ENCODE measurements at regions not wholly inside any gene's neighbourhood (a gene's known extent, or its start where the extent isn't known, plus 50 kb on each side); places are given as distances from the start of the nearest gene placed in this dataset.

GRCh38 chr10:6319119-6319518, 116.4 kb downstream of the PFKFB3 start:
- intact Hi-C loops (cut with micrococcal nuclease; ENCODE audit: unreplicated experiment), result no loop called here

GRCh38 chr10:6320320-6321010, 117.7 kb downstream of the PFKFB3 start:
- Histone ChIP-seq H3K27ac (ENCODE audit: low read depth, low read length, poor library complexity, severe bottlenecking) (peak overlapping the region; percentile 97), H3K4me2 (ENCODE audit: low read length) (peak overlapping the region; percentile 71), H3K9me3 (ENCODE audit: low read length) (peaks cover 5% of the 10 kb centered on the region; the same call in 1 of the 2 replicates), H3K36me3 (ENCODE audit: insufficient read depth, low read length) (0 out of 2 replicates have a peak, but pooled peaks cover 4% of the 10 kb centered on the region), H3K4me3 (ENCODE audit: low read depth, low read length, poor library complexity, severe bottlenecking) (peak overlapping the region; percentile 24), H3K79me2 (ENCODE audit: insufficient read depth, low read depth, low read length) (no peaks in the 10 kb centered on the region), H3K9me2 (ENCODE audit: insufficient read depth, low read length) (no peaks in the 10 kb centered on the region), H3K4me1 (ENCODE audit: insufficient read depth, low read length, poor library complexity, severe bottlenecking) (peaks cover 79% of the 10 kb centered on the region), H4K20me1 (ENCODE audit: insufficient read depth, low read length) (no peaks in the 10 kb centered on the region), H2AFZ (ENCODE audit: low read length) (peak overlapping the region; percentile 38; the same call in 1 of the 2 replicates)
- POLR2A ChIA-PET, result interaction anchor here (0.7 to 5.3 kb wide), 14 partner anchors 9 to 81 kb away, joined by 3 to 83 read pairs (median 5); no protein-coding TSS in a partner anchor
- peak; percentile 96 for DNase-seq (ENCODE audit: low spot score)
- TF ChIP-seq EZH2phosphoT487 (IDR thresholded peaks at IDR 0.05; ENCODE audit: borderline replicate concordance, low read depth, low read length) (no peak), CTCF (conservative IDR thresholded peaks at IDR 0.05; ENCODE audit: low read length) (no peak)
- CTCF ChIA-PET (ENCODE audit: unreplicated experiment), result interaction anchor here (0.6 to 1.6 kb wide), 5 partner anchors 9 to 113 kb away, joined by 3 to 5 read pairs (median 3); no protein-coding TSS in a partner anchor
- intact Hi-C loops (cut with micrococcal nuclease; ENCODE audit: unreplicated experiment), result loop anchor here (1.0 kb wide), 3 partner anchors 20 to 118 kb away; partner anchors contain the start of gene PFKFB3
- no TSS peak for BruUV-seq (replicated peaks)

More at GRCh38 chr10:6319119-6319518, 116.4 kb downstream of the PFKFB3 start:
- H3K9me3 ChIP-seq (ENCODE audit: low read length), result peaks cover 5% of the 10 kb centered on the region; the same call in 1 of the 2 replicates
- H3K4me3 ChIP-seq (ENCODE audit: low read depth, low read length, poor library complexity, severe bottlenecking), result no peak overlapping the region
- no peak overlapping the region for H3K4me2 ChIP-seq (ENCODE audit: low read length)
- H3K36me3 ChIP-seq (ENCODE audit: insufficient read depth, low read length), result 0 out of 2 replicates have a peak, but pooled peaks cover 4% of the 10 kb centered on the region
- BruUV-seq (replicated peaks), result no TSS peak
- H3K9me2 ChIP-seq (ENCODE audit: insufficient read depth, low read length), result no peaks in the 10 kb centered on the region
- POLR2A ChIA-PET, result interaction anchor here (0.6 to 5.3 kb wide), 3 partner anchors 8 to 30 kb away, joined by 3 to 83 read pairs (median 16); no protein-coding TSS in a partner anchor
- CTCF ChIA-PET (ENCODE audit: unreplicated experiment), result no interaction called here
- no peaks in the 10 kb centered on the region for H3K79me2 ChIP-seq (ENCODE audit: insufficient read depth, low read depth, low read length)
- TF ChIP-seq EZH2phosphoT487 (IDR thresholded peaks at IDR 0.05; ENCODE audit: borderline replicate concordance, low read depth, low read length), result no peak
- no peak for TF ChIP-seq CTCF (conservative IDR thresholded peaks at IDR 0.05; ENCODE audit: low read length)
- peak overlapping the region; percentile 97 for H3K27ac ChIP-seq (ENCODE audit: low read depth, low read length, poor library complexity, severe bottlenecking)
- peaks cover 90% of the 10 kb centered on the region for H3K4me1 ChIP-seq (ENCODE audit: insufficient read depth, low read length, poor library complexity, severe bottlenecking)
- H4K20me1 ChIP-seq (ENCODE audit: insufficient read depth, low read length), result no peaks in the 10 kb centered on the region
- no peak overlapping the region for H2AFZ ChIP-seq (ENCODE audit: low read length)
- DNase-seq (ENCODE audit: low spot score), result no peak
